SH-SY5Y (cell line): ENCODE measurements at regions not wholly inside any gene's neighbourhood (a gene's known extent, or its start where the extent isn't known, plus 50 kb on each side); places are given as distances from the start of the nearest gene placed in this dataset.

ENCODE experiments used
- GATA2 ChIP-seq: IDR thresholded peaks from 2 replicates; pipeline ENCODE4 v1.6.1; 2011; ENCODE audit warnings: mild to moderate bottlenecking, low read depth, low read length
- GATA3 ChIP-seq: IDR thresholded peaks from 2 replicates; pipeline ENCODE4 v1.6.1; 2011; ENCODE audit warnings: low read depth, mild to moderate bottlenecking, low read length, moderate library complexity

- TF ChIP-seq GATA3 (no peak), GATA2 (peak; percentile 25; the same call in 1 of the 2 replicates)
Measured at GRCh38 chr7:142519079-142520078, 229.9 kb upstream of the PRSS1 start.
